ENCODE measurements at regions not wholly inside any gene's neighbourhood (a gene's known extent, or its start where the extent isn't known, plus 50 kb on each side); places are given as distances from the start of the nearest gene placed in this dataset.

GRCh38 chr2:216918088-216918680, 58.3 kb upstream of the TNP1 start:
- Histone ChIP-seq H3K27me3 (no peaks in the 10 kb centered on the region), H3K4me3 (no peak overlapping the region), H3K27ac (no peak overlapping the region), H3K9me3 (no peaks in the 10 kb centered on the region), H3K36me3 (no peaks in the 10 kb centered on the region), H3K4me1 (no peaks in the 10 kb centered on the region)
- DNase-seq = no peak
- intact Hi-C loops (cut with DNase I) = no loop called here
- 51 to 53% methylated on average over 6 of the region's 6 CpGs for WGBS, 2 donors
- TF ChIP-seq CTCF (IDR thresholded peaks at IDR 0.05) (no peak), POLR2A (IDR thresholded peaks at IDR 0.05) (no peak)

- H3K27me3 ChIP-seq = no peaks in the 10 kb centered on the region
- H3K27ac ChIP-seq = no peak overlapping the region
- no peak overlapping the region for H3K4me3 ChIP-seq
- intact Hi-C loops (cut with DNase I) = no loop called here
- TF ChIP-seq CTCF (IDR thresholded peaks at IDR 0.05) = no peak
- no peak for TF ChIP-seq POLR2A (IDR thresholded peaks at IDR 0.05)
- 83 to 94% methylated on average over 2 to 3 of the region's 3 CpGs for WGBS, 2 donors
- H3K36me3 ChIP-seq = no peaks in the 10 kb centered on the region
- no peaks in the 10 kb centered on the region for H3K4me1 ChIP-seq
- DNase-seq = no peak
- H3K9me3 ChIP-seq = no peaks in the 10 kb centered on the region
Observed at GRCh38 chr2:216916956-216917650, 57.2 kb upstream of the TNP1 start.

- no peaks in the 10 kb centered on the region for H3K27me3 ChIP-seq
- DNase-seq = no peak
- intact Hi-C loops (cut with DNase I) = no loop called here
- H3K36me3 ChIP-seq = no peaks in the 10 kb centered on the region
- no peaks in the 10 kb centered on the region for H3K4me1 ChIP-seq
- H3K9me3 ChIP-seq = no peaks in the 10 kb centered on the region
- WGBS, 2 donors = 83 to 89% methylated on average over 10 of the region's 12 CpGs
- H3K27ac ChIP-seq = peak overlapping the region in 1 of 4 donors; percentile 28
- H3K4me3 ChIP-seq = no peak overlapping the region
- no peak for TF ChIP-seq CTCF (IDR thresholded peaks at IDR 0.05)
- no peak for TF ChIP-seq POLR2A (IDR thresholded peaks at IDR 0.05)
Observed at GRCh38 chr2:216915557-216916150, 55.8 kb upstream of the TNP1 start.

- DNase-seq = no peak
- Histone ChIP-seq H3K9me3 (no peaks in the 10 kb centered on the region), H3K4me1 (no peaks in the 10 kb centered on the region), H3K27me3 (no peaks in the 10 kb centered on the region), H3K27ac (no peak overlapping the region), H3K36me3 (no peaks in the 10 kb centered on the region), H3K4me3 (no peak overlapping the region)
- WGBS, 2 donors = 76 to 86% methylated on average over 3 of the region's 3 CpGs
- intact Hi-C loops (cut with DNase I) = no loop called here
- no peak for TF ChIP-seq CTCF (IDR thresholded peaks at IDR 0.05)
- TF ChIP-seq POLR2A (IDR thresholded peaks at IDR 0.05) = no peak
Observed at GRCh38 chr2:216914491-216914890, 54.6 kb upstream of the TNP1 start.

- no peak for TF ChIP-seq CTCF (IDR thresholded peaks at IDR 0.05)
- TF ChIP-seq POLR2A (IDR thresholded peaks at IDR 0.05) = no peak
- intact Hi-C loops (cut with DNase I) = no loop called here
- Histone ChIP-seq H3K4me1 (no peaks in the 10 kb centered on the region), H3K27me3 (no peaks in the 10 kb centered on the region), H3K27ac (no peak overlapping the region), H3K4me3 (no peak overlapping the region), H3K36me3 (no peaks in the 10 kb centered on the region), H3K9me3 (no peaks in the 10 kb centered on the region)
- no peak for DNase-seq
Observed at GRCh38 chr2:216911886-216912285, 52.0 kb upstream of the TNP1 start.
